ENCODE measurements at regions not wholly inside any gene's neighbourhood (a gene's known extent, or its start where the extent isn't known, plus 50 kb on each side); places are given as distances from the start of the nearest gene placed in this dataset.
A peak's percentile ranks its signal among the peaks of the same experiment; 100 is the strongest.

- DNase-seq (ENCODE audit: low read depth) = no peak
Observed at GRCh38 chr18:34583895-34584294, 126.2 kb upstream of the DTNA start.

DNA sequence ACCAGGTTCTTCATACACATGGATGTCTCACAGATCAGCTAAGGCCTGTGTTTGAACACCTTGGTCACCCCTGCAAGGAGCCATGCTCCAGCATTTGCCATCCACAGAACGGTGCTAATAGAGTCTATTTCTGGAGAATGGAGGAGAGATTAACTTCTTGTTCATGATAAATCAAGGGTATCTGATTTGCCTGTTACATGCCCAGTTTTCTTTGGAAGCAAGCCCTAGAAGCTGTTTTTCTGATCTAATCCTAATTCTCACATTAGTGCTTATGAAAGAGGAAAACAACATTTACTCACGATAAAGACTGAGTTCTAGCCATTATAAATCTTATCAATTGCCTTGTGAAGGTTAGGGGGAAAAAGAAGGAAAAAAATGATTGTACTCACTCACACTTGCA is 119.6 kb upstream of the DTNA start:
- H3K4me3 ChIP-seq (ENCODE audit: low read depth, low read length) = no peak overlapping the region
- DNase-seq (ENCODE audit: low read depth) = no peak
- TF ChIP-seq, protein P1, sequence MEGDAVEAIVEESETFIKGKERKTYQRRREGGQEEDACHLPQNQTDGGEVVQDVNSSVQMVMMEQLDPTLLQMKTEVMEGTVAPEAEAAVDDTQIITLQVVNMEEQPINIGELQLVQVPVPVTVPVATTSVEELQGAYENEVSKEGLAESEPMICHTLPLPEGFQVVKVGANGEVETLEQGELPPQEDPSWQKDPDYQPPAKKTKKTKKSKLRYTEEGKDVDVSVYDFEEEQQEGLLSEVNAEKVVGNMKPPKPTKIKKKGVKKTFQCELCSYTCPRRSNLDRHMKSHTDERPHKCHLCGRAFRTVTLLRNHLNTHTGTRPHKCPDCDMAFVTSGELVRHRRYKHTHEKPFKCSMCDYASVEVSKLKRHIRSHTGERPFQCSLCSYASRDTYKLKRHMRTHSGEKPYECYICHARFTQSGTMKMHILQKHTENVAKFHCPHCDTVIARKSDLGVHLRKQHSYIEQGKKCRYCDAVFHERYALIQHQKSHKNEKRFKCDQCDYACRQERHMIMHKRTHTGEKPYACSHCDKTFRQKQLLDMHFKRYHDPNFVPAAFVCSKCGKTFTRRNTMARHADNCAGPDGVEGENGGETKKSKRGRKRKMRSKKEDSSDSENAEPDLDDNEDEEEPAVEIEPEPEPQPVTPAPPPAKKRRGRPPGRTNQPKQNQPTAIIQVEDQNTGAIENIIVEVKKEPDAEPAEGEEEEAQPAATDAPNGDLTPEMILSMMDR (IDR thresholded peaks at IDR 0.05; ENCODE audit: insufficient read depth, low read depth, low read length, missing control alignments) = no peak

More at GRCh38 chr18:34583895-34584294, 126.2 kb upstream of the DTNA start:
- no peak overlapping the region for H3K4me3 ChIP-seq (ENCODE audit: low read depth, low read length)
- TF ChIP-seq, protein P1 (IDR thresholded peaks at IDR 0.05; ENCODE audit: insufficient read depth, low read depth, low read length, missing control alignments) = no peak

- DNase-seq (ENCODE audit: low read depth) = no peak
- H3K4me3 ChIP-seq (ENCODE audit: low read depth, low read length) = no peak overlapping the region
- TF ChIP-seq, protein P1 (IDR thresholded peaks at IDR 0.05; ENCODE audit: insufficient read depth, low read depth, low read length, missing control alignments) = no peak
Observed at GRCh38 chr18:34591920-34592444, 118.1 kb upstream of the DTNA start.

GRCh38 chr18:34592481-34592880 is 117.6 kb upstream of the DTNA start:
- no peak for DNase-seq (ENCODE audit: low read depth)
- TF ChIP-seq, protein P1 (IDR thresholded peaks at IDR 0.05; ENCODE audit: insufficient read depth, low read depth, low read length, missing control alignments) = no peak
- H3K4me3 ChIP-seq (ENCODE audit: low read depth, low read length) = no peak overlapping the region

DNA sequence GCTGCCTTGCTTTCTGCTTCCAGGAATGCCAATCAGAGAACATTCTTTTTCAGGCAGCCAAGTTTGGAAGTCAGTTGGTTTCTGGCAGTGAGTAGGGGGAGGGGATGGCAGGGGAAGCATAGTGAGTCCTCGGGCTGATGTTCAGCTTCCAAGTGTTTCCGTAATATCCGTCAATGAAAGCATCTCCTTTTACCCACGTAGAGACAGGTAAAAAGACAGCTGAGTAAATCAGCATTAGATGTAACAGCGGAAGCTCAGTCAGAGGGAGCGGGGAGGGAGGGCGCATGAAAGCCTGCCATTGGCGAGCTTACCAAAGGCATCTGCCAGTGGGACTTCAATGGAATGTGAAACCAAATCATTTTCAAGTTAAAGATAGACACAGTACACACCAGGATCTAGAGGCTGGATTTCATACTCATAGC is 117.1 kb upstream of the DTNA start:
- no peak for DNase-seq (ENCODE audit: low read depth)
- TF ChIP-seq, protein P1 (IDR thresholded peaks at IDR 0.05; ENCODE audit: insufficient read depth, low read depth, low read length, missing control alignments) = no peak
- H3K4me3 ChIP-seq (ENCODE audit: low read depth, low read length) = no peak overlapping the region

- DNase-seq (ENCODE audit: low read depth) = no peak
- no peak overlapping the region for H3K4me3 ChIP-seq (ENCODE audit: low read depth, low read length)
- TF ChIP-seq, protein P1 (IDR thresholded peaks at IDR 0.05; ENCODE audit: insufficient read depth, low read depth, low read length, missing control alignments) = no peak
Observed at GRCh38 chr18:34594266-34594665, 115.8 kb upstream of the DTNA start.

DNA sequence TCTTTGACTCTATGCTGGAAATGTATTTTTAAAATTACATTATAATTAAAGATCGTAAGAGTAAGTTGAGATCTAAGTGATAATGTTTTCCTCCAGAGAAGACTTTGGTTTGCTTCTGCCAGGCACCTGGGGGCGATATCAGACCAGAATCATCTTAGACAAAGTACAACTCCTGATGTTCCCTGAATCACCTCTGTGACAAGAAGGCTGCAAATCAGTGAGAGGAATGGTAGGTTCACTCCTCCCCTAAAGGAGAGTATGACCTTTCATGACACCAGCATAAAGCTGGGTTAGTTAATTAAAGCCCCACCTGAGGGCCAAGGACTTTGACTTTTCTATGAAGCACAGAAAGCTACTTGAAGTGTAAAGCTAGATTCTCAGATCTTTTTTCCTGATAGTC is 114.4 kb upstream of the DTNA start:
- no peak overlapping the region for H3K4me3 ChIP-seq (ENCODE audit: low read depth, low read length)
- DNase-seq (ENCODE audit: low read depth) = peak; percentile 8
- TF ChIP-seq, protein P1 (IDR thresholded peaks at IDR 0.05; ENCODE audit: insufficient read depth, low read depth, low read length, missing control alignments) = no peak

Data from GM12865 (cell line).